Activated CD8-positive, alpha-beta T cell treated with anti-CD3 and anti-CD28 coated beads for 36 hours (primary cell): ENCODE measurements at regions not wholly inside any gene's neighbourhood (a gene's known extent, or its start where the extent isn't known, plus 50 kb on each side); places are given as distances from the start of the nearest gene placed in this dataset.

ENCODE experiments used
- ATAC-seq: fragments of 200-7000 bp; cut with Tn5 transposase; one replicate; pipeline ENCODE4 v1.10.0; 2021; ENCODE audit warnings: mild to moderate bottlenecking, moderate library complexity
- CTCF ChIA-PET: fragments of 350-600 bp; sonication (Branson Sonifier 250); formaldehyde crosslinking; loops from one replicate; lab custom pipeline; 2021; ENCODE audit warnings: antibody characterized with exemption; lab: Charles Lee
- POLR2A ChIA-PET: fragments of 350-600 bp; sonication (Branson Sonifier 250); formaldehyde crosslinking; loops from one replicate; lab custom pipeline; 2021; ENCODE audit warnings: antibody characterized with exemption; lab: Charles Lee
- DNase-seq: peaks from one replicate; pipeline ENCODE4 v3.0.0-alpha.2; 2020
- H3K27ac Mint-ChIP-seq: one replicate; pipeline ENCODE4 v1.8.0; 2021; ENCODE audit warnings: mild to moderate bottlenecking, mixed read lengths
- H3K27me3 Mint-ChIP-seq: one replicate; pipeline ENCODE4 v1.8.0; 2021; ENCODE audit warnings: mixed read lengths
- H3K36me3 Mint-ChIP-seq: one replicate; pipeline ENCODE4 v1.8.0; 2021; ENCODE audit warnings: low read depth, mixed read lengths
- H3K4me1 Mint-ChIP-seq: one replicate; pipeline ENCODE4 v1.8.0; 2021; ENCODE audit warnings: low read depth, mixed read lengths
- H3K4me3 Mint-ChIP-seq: one replicate; pipeline ENCODE4 v1.8.0; 2021; ENCODE audit warnings: mild to moderate bottlenecking, moderate library complexity, mixed read lengths
- H3K9me3 Mint-ChIP-seq: one replicate; pipeline ENCODE4 v1.8.0; 2021; ENCODE audit warnings: mixed read lengths
- CTCF ChIP-seq: fragments of 200-600 bp; IDR thresholded peaks from one replicate; pipeline ENCODE4 v1.8.0; 2022; ENCODE audit warnings: antibody characterized with exemption, mild to moderate bottlenecking
- intact Hi-C: fragments of 100-400 bp; cut with micrococcal nuclease; formaldehyde crosslinking; loops from one replicate; pipeline ENCODE4 v1.10.0; 2022

GRCh38 chr15:81911022-81911971, 134.5 kb downstream of the MEX3B start:
- no peak for ATAC-seq
- intact Hi-C loops: no loop called here
- Mint-ChIP-seq H3K9me3 (no peaks in the 10 kb centered on the region), H3K27ac (no peak overlapping the region), H3K4me1 (no peaks in the 10 kb centered on the region), H3K36me3 (no peaks in the 10 kb centered on the region), H3K27me3 (no peaks in the 10 kb centered on the region), H3K4me3 (no peak overlapping the region)
- no peak for TF ChIP-seq CTCF
- ChIA-PET CTCF (no interaction called here), POLR2A (no interaction called here)
- DNase-seq: no peak

GRCh38 chr15:81910355-81911021, 135.3 kb downstream of the MEX3B start:
- Mint-ChIP-seq H3K4me1 (no peaks in the 10 kb centered on the region), H3K36me3 (no peaks in the 10 kb centered on the region), H3K27me3 (no peaks in the 10 kb centered on the region), H3K27ac (no peak overlapping the region), H3K4me3 (no peak overlapping the region), H3K9me3 (no peaks in the 10 kb centered on the region)
- TF ChIP-seq CTCF: no peak
- intact Hi-C loops: no loop called here
- no peak for DNase-seq
- ATAC-seq: no peak
- ChIA-PET POLR2A (no interaction called here), CTCF (no interaction called here)

GRCh38 chr15:81909011-81909358, 136.8 kb downstream of the MEX3B start:
- Mint-ChIP-seq H3K4me1 (no peaks in the 10 kb centered on the region), H3K9me3 (no peaks in the 10 kb centered on the region), H3K36me3 (no peaks in the 10 kb centered on the region), H3K4me3 (no peak overlapping the region), H3K27me3 (no peaks in the 10 kb centered on the region), H3K27ac (no peak overlapping the region)
- intact Hi-C loops: no loop called here
- TF ChIP-seq CTCF: no peak
- CTCF ChIA-PET: no interaction called here
- DNase-seq: no peak
- no peak for ATAC-seq
- POLR2A ChIA-PET: no interaction called here

- ChIA-PET POLR2A (no interaction called here), CTCF (no interaction called here)
- no peaks in the 10 kb centered on the region for H3K4me1 Mint-ChIP-seq
- intact Hi-C loops: no loop called here
- no peak for ATAC-seq
- H3K4me3 Mint-ChIP-seq: no peak overlapping the region
- no peak overlapping the region for H3K27ac Mint-ChIP-seq
- no peaks in the 10 kb centered on the region for H3K9me3 Mint-ChIP-seq
- H3K36me3 Mint-ChIP-seq: no peaks in the 10 kb centered on the region
- H3K27me3 Mint-ChIP-seq: no peaks in the 10 kb centered on the region
- no peak for DNase-seq
- TF ChIP-seq CTCF: no peak
Observed at GRCh38 chr15:81908111-81908510, 137.7 kb downstream of the MEX3B start.

- no peak for TF ChIP-seq CTCF
- ChIA-PET CTCF (no interaction called here), POLR2A (no interaction called here)
- Mint-ChIP-seq H3K27me3 (no peaks in the 10 kb centered on the region), H3K27ac (no peak overlapping the region), H3K4me1 (no peaks in the 10 kb centered on the region), H3K36me3 (no peaks in the 10 kb centered on the region), H3K9me3 (no peaks in the 10 kb centered on the region), H3K4me3 (no peak overlapping the region)
- ATAC-seq (no peak), DNase-seq (no peak)
- intact Hi-C loops: no loop called here
Observed at GRCh38 chr15:81907521-81907920, 138.3 kb downstream of the MEX3B start.
